Tibial artery (tissue), 4 donors: ENCODE measurements at regions not wholly inside any gene's neighbourhood (a gene's known extent, or its start where the extent isn't known, plus 50 kb on each side); places are given as distances from the start of the nearest gene placed in this dataset.

Experiments used
- DNase-seq, 2 donors: peaks; one replicate each; pipeline ENCODE4 v3.0.0-alpha.2; 2019
- H3K27ac ChIP-seq, 2 donors: fragments of 200-600 bp; sonication (generic) in 1 of 2; 1 replicate in 1 of 2; 2 replicates in 1 of 2; pipeline ENCODE4 v1.5.1; 2018 to 2019; ENCODE audit warnings: mild to moderate bottlenecking in 1 of 2
- H3K27me3 ChIP-seq, 2 donors: fragments of 200-600 bp; sonication (generic) in 1 of 2; one replicate each; pipeline versions ENCODE4 v1.5.1 to v1.6.0; 2016 to 2019
- H3K36me3 ChIP-seq, 3 donors: fragments of 200-600 bp; sonication (generic) in 2 of 3; one replicate each; pipeline ENCODE4 v1.5.1; 2016 to 2019; ENCODE audit warnings: mild to moderate bottlenecking in 2 of 3
- H3K4me1 ChIP-seq, 4 donors: fragments of 200-600 bp; sonication (generic) in 2 of 4; 1 replicate in 3 of 4; 2 replicates in 1 of 4; pipeline ENCODE4 v1.5.1; 2016 to 2019
- H3K4me3 ChIP-seq, 2 donors: fragments of 200-600 bp; sonication (generic) in 1 of 2; 1 replicate in 1 of 2; 2 replicates in 1 of 2; pipeline ENCODE4 v1.5.1; 2018 to 2019; ENCODE audit warnings: mild to moderate bottlenecking in 2 of 2
- H3K9me3 ChIP-seq, 3 donors: fragments of 200-600 bp; sonication (generic) in 1 of 3; one replicate each; pipeline ENCODE4 v1.5.1; 2016 to 2019
- intact Hi-C: fragments of 100-400 bp; cut with DNase I; formaldehyde crosslinking; loops from one replicate; pipeline ENCODE4 v1.15.0; 2023; ENCODE audit warnings: low total_unique reads
- TF ChIP-seq, protein P1 (sequence below), 2 experiments: fragments of 200-600 bp in 1 of 2; fragments of 450-650 bp in 1 of 2; IDR thresholded peaks; one replicate each; pipeline ENCODE4 v1.5.1; 2017 to 2019; ENCODE audit warnings: antibody characterized with exemption in 2 of 2, mild to moderate bottlenecking in 1 of 2, moderate library complexity in 1 of 2

DNA sequence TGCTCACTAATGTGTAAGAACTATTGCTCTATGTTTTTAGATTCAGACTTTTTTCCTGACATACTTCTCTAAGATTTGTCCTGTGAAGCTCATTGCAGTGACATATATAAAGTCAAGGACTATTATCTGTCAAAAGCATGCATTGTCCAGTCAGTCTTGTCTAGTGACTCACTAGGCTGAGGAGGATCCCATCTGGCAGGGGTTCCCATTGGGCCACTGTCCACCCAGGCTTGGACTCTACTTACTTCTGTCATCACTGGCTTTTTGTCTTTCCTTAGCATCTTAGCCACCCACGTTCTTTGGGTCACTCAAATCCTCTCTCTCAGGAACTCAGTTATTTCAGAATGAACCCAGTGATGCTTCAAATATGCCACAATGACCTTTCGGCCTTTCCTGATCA, 132.6 kb upstream of the NABP1 start:
- Histone ChIP-seq H3K27ac (no peak overlapping the region), H3K27me3 (peaks cover 0 to 3% of the 10 kb centered on the region in 2 donors), H3K4me3 (no peak overlapping the region), H3K4me1 (no peaks in the 10 kb centered on the region), H3K36me3 (no peaks in the 10 kb centered on the region), H3K9me3 (no peaks in the 10 kb centered on the region)
- intact Hi-C loops, result no loop called here
- no peak for DNase-seq
- TF ChIP-seq, protein P1, sequence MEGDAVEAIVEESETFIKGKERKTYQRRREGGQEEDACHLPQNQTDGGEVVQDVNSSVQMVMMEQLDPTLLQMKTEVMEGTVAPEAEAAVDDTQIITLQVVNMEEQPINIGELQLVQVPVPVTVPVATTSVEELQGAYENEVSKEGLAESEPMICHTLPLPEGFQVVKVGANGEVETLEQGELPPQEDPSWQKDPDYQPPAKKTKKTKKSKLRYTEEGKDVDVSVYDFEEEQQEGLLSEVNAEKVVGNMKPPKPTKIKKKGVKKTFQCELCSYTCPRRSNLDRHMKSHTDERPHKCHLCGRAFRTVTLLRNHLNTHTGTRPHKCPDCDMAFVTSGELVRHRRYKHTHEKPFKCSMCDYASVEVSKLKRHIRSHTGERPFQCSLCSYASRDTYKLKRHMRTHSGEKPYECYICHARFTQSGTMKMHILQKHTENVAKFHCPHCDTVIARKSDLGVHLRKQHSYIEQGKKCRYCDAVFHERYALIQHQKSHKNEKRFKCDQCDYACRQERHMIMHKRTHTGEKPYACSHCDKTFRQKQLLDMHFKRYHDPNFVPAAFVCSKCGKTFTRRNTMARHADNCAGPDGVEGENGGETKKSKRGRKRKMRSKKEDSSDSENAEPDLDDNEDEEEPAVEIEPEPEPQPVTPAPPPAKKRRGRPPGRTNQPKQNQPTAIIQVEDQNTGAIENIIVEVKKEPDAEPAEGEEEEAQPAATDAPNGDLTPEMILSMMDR (IDR thresholded peaks at IDR 0.05), result no peak

DNA sequence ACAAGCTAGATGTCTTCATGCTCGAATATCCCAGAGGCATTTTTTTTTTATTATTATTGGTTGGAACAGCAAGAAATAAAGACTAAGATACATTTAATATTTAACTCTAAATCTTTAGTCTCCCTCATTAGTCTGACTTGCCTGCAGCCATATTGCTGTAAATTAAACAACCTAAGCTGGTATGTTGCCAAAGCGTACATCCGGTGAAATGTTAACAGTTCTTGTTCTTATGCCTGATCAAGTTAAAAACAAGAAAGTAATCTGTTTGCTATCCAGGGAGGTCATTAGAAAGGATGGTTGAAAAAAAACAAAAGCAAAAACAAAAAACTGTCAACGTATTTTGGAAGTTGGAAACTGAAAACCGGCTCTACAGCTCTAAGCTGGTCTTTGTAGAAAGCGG, 125.9 kb upstream of the NABP1 start:
- Histone ChIP-seq H3K27ac (no peak overlapping the region), H3K27me3 (peaks cover 0 to 7% of the 10 kb centered on the region in 2 donors), H3K36me3 (no peaks in the 10 kb centered on the region), H3K9me3 (no peaks in the 10 kb centered on the region), H3K4me3 (no peak overlapping the region), H3K4me1 (peaks cover 0 to 7% (median 0%) of the 10 kb centered on the region in 4 donors)
- TF ChIP-seq, protein P1 (IDR thresholded peaks at IDR 0.05), result no peak
- no peak for DNase-seq
- intact Hi-C loops, result loop anchor here (5.0 to 10.0 kb wide), 2 partner anchors 263 to 610 kb away; no protein-coding TSS in a partner anchor

- no peak for DNase-seq
- Histone ChIP-seq H3K27me3 (peaks cover 0 to 5% of the 10 kb centered on the region in 2 donors), H3K9me3 (no peaks in the 10 kb centered on the region), H3K27ac (no peak overlapping the region), H3K4me1 (peaks cover 0 to 7% (median 0%) of the 10 kb centered on the region in 4 donors), H3K4me3 (no peak overlapping the region), H3K36me3 (no peaks in the 10 kb centered on the region)
- intact Hi-C loops, result loop anchor here (5.0 to 10.0 kb wide), 2 partner anchors 261 to 608 kb away; no protein-coding TSS in a partner anchor
- TF ChIP-seq, protein P1 (IDR thresholded peaks at IDR 0.05), result no peak
These were observed 123.7 kb upstream of the NABP1 start for GRCh38 chr2:191554240-191554639.

GRCh38 chr2:191555092-191555742, 122.7 kb upstream of the NABP1 start:
- H3K9me3 ChIP-seq, result no peaks in the 10 kb centered on the region
- no peaks in the 10 kb centered on the region for H3K36me3 ChIP-seq
- TF ChIP-seq, protein P1 (IDR thresholded peaks at IDR 0.05), result peak; percentile 57 to 67
- no peak overlapping the region for H3K4me3 ChIP-seq
- peaks cover 0 to 5% of the 10 kb centered on the region in 2 donors for H3K27me3 ChIP-seq
- H3K27ac ChIP-seq, result no peak overlapping the region
- peaks cover 0 to 7% (median 0%) of the 10 kb centered on the region in 4 donors for H3K4me1 ChIP-seq
- peak; percentile 83 to 85 for DNase-seq
- intact Hi-C loops, result loop anchor here (10.0 kb wide), 1 partner anchor 260 kb away; no protein-coding TSS in a partner anchor

GRCh38 chr2:191556463-191556862, 121.5 kb upstream of the NABP1 start:
- Histone ChIP-seq H3K27me3 (peaks cover 0 to 5% of the 10 kb centered on the region in 2 donors), H3K4me3 (no peak overlapping the region), H3K4me1 (peaks cover 0 to 7% (median 0%) of the 10 kb centered on the region in 4 donors), H3K36me3 (no peaks in the 10 kb centered on the region), H3K27ac (no peak overlapping the region), H3K9me3 (no peaks in the 10 kb centered on the region)
- TF ChIP-seq, protein P1 (IDR thresholded peaks at IDR 0.05), result no peak
- DNase-seq, result no peak
- intact Hi-C loops, result loop anchor here (10.0 kb wide), 1 partner anchor 258 kb away; no protein-coding TSS in a partner anchor
